DMS 273 (cell line): ENCODE measurements at regions not wholly inside any gene's neighbourhood (a gene's known extent, or its start where the extent isn't known, plus 50 kb on each side); places are given as distances from the start of the nearest gene placed in this dataset.

Source experiments
- DNase-seq: peaks from one replicate; lab custom pipeline; 2025; ENCODE audit not compliant: unreplicated experiment; lab: John Stamatoyannopoulos, UW

DNA sequence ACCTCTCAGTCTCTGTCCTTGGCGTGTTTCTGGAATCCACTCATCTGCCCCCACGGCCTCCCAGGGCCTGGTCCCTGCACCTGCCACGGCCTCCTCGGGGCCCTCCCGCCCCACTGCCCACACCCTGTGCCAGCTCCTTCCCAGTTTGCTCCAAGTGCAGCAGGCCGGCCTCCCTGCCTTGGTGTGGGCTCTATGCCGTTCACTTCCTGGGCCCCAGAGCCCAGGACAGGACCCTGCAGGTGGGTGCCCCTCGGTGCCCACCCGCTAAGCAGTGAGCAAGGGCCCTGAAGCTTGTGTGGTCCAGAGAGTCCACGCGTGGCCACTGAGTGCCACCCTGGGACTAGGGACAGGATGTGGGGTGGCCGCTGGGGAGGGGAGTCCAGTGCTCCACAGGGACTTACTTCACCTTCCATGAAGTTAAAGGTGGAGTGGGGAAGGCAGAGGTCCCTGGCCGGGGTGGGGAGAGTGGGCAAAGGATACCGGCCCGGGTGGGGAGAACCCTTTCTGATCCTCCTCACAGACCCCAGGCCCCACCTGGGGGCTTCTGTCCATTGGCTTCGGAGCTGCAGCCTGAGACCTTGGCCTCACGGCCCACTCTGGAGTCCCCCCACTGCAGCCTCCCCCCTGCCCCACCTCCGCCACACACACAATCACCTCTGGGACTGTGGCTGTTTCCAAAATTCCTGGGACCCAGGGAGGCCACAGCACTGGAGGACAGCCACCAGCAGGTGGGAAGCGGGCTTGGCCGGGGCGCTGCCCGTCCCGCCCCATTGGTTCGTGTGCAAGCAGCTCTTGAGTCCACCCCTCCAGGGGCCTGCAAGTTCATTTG lies 60.0 kb upstream of the NKX1-1 start:
- no peak for DNase-seq

DNA sequence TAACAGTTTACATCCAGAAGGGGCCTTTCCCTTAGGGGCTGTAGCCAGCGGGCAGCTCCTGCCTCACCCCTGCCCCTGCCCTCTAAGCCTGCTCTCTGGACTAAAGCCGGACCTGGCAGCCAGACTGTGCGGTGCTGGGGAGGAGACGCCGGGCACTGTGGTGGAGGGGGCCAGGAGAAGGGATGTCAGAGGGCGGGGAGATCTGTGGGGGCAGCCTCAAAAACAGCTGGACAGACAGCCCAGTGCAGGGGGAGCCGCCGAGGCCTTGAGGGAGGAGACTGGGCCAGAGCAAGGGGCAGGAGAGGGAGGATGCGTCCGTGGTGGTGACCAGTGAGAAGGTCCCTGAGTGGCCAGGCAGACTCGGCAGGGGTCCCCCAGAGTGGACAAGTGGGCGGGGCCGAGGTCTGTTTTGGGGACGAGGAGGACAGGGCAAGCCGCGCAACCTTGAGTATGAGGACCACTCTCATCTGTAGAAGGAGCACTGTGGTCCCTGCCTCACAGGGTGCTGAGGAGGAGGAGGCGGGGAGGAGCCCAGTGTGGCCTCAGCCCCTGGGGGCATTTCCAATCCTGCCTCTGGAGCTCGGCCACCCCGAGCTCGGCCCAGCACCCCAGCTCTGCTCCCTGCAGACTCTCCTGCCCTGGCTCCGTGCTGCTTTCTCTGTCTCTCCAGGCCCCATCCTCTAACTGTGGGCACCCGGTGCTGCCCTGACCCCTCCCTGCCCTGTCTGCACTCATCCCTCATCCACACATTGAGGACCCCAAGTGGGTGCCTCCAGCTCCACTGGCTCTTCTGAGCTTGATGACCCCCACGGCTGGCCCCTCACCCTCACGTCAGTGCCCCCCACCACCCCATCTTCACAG lies 59.2 kb upstream of the NKX1-1 start:
- no peak for DNase-seq

DNA sequence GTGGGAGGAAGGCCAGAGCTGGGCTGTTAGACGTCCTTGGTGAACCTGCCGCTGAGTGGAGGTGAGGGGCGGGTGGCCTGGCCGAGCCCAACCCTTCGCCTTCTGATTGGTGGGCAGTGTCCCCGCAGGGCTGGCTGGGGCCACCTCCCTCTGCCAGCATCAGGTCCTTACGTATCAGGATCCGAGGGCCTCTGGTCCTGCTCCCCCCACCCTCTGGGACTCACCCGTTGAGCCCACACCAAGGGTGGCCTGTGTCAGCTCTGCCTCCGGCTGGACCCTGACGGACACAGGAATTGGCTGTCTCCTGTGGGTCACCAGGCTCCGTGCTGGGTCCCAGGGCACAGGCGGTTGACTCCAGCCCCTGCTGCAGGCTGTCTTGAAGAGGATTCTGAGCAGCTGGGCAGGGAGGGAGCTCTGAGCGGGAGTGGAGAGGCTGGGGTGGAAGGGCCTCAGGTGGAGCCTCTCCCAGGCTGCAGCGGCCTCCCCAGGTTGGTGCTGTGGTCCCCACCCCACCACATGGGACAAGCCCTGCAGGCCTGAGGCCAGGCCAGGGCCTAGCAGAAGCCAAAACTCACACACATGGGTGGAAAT lies 58.4 kb upstream of the NKX1-1 start:
- no peak for DNase-seq

DNA sequence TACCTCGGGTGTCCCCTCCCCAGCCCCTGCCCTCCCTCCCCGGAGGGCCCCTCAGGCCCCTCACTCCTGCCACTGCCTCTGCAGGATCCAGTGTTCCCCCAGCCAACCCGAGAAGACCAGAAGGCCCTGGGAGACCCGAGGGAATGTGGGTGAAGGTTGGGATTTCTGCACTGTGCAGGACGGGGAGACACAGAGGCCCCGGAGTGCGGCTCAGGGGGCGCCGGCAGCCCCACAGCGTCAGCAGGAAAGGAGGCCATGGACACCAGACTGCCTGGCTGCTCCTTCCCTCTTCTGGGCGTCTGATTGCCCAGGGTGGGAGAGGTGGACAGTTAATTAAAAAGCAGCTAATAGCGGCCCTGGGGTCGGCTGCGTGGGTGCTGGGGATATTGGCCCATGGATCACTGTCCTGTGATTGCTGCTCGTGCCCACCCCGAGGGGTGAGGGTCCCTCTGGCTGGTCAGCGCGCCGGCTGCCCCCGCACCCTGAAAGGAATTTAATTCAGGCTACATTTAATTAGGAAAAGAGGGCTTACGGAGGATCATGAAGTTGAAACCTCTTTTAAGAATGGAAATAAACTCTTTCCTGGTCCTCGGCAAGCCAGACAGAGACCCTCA lies 57.8 kb upstream of the NKX1-1 start:
- no peak for DNase-seq

DNA sequence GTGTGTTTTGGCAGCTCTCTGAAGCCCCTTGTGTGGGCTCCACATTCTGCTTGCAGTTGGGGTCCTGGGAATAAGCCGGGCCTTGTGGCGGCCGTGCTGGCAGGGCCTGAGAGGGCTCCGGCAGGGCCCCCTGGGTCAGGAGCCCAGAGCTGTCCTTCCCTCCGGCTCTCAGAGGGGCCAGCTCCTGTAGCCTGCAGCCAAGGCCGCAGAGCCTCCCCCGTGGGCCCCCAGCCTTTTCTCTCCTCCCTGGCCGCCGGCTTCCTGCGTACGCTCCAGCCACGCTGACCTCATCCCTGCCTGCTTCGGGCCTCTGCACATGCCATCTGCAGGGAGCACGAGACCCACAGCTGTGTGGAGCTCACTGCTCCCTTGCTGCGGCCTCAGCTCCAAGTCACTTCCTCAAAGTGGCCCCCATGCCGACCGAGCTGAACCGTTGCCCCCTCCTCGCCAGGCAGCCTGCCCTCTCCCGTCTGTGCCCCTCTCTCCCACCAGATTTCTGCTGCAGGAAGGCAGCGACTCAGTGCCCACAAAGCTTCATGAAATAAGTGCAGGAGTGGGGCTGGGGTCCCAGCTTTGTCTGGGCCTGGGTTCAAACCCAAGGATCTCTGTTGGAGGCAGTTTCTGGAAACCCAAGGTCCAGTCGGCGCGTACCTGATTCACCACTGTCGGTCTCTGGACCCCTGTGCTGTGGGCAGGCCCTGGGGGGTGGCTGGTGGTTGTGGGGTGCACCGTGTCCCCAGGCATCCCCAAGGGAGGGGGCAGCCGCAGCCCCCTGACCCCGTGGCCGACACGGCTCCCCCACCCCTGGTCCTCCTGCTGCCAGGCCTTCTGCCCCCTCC lies 57.1 kb upstream of the NKX1-1 start:
- DNase-seq = no peak

DNA sequence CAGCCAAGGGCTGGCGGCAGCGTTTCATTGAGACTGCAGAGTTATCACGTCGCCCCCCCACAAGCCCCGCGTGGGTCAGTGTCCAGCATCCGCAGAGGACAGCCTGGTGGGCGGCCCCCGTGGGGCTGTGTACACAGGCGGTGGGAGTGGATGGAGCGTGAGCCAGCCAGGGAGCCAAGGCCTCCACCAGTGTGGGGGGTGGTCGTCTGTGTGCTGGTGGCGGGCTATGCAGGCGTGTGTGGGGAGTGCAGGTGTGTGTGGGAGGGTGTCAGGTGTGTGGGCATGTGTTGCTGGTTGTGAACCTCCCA lies 56.5 kb upstream of the NKX1-1 start:
- no peak for DNase-seq

DNA sequence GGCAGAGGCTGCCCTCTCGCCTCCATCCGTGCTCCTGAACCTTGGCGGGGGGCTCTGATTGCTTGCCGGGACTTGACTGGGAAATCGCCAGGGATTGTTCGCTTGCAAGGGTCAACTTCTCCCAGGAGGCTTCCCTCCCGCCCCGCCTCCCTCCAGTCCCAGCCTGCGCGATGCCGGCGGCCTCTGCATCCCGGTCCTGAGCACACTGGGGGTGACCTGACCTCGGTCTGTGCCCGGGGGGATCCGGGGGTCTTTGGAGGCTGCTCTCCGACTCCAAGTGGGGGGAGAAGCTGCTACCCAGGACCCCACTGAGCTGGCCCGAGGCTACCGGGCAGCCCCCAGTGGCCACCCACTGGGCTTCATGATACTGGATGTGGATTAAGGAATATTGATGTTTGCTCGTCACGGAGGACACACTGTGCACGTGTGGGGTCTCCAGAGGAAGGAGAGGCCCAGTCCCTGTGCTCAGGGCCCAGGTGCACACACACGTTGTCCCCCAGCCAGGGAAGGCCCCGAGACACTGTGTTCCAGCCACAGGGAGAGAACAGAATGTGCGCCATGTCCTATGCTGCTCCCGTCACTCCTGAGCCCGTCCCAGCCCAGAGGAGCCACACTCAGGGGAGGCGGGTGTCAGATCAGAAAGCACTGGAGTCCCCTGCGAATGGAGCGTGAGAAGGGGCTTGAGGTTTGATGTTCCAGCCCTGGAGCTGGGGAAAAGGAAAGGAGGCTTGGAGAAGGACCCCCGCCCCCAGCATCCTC lies 55.9 kb upstream of the NKX1-1 start:
- DNase-seq = no peak

DNA sequence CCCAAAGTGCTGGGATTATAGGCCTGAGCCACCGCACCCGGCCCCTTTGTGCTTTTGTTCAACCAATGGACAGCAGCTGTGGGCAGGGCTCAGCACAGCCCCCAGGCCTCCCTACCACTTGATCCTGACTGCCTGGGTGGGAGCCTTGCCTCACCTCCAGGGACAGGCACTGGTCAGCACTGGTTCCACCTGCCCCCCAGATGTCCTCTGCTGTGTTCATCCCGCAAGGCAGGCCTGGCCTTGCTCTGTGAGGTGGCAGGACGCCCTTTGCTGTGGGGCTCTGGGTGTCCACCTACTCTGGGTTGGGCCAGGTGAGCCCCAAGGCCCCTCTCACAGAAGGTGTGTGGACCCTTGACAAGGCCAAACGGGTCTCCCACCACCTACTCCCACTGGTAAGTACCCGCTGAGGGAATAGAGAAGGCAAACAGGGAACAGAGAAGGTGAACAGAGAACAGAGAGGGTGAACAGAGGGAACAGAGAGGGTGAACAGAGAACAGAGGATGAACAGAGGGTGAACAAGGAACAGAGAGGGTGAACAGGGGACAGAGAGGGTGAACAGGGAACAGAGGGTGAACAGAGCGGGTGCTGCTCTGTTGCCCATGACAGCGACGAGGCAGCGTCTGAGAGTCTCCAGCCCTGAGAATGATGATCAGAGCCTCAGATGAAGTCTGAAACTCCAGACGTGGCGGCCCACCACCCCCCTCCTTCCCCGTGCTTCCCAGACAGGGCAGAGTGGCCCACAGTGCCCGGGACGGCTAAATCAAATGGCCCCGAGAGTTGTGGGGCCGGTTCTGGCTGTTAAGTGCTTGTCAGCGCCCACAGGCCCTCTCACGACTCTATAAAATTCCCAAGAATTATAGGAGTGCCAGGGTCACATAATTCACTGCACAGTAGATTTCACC lies 55.0 kb upstream of the NKX1-1 start:
- no peak for DNase-seq

DNA sequence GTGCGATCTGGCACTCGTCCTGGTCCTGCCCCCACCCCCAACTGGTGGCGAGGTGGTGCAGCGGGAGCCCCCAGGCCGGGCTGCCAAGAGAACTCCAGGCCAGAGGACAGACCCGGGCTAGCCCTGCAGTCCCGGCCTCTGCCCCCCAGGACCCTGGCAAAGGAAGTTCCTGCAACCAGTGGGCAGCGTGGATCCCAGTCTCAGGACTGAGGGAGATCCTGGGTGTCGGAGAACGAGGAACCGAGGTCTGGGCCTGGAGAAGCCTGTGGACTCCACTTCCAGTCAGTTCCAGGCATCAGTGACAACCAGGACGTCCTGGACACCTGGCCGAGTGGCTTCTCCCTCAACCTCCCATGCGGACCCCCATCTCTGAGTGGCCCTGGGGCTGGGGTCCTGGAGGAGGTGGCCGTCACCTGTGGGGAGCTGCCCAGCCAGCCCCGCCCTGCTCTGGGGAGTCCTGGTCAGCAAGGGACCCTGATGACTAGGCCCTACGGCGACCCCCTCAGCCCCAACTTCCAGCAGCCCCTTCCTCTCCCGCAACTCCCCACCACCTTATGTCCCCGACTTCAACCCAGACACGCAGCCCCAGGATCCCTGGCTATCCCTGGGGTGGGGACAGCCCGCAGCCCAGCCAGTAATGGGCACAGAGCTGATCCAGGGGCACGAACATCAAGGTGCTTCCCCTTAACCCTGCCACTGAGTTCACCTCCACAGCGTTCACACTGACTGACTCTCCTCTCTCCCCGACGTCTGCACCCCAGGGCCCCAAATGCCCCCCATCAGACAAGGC lies 53.7 kb upstream of the NKX1-1 start:
- DNase-seq = no peak

DNA sequence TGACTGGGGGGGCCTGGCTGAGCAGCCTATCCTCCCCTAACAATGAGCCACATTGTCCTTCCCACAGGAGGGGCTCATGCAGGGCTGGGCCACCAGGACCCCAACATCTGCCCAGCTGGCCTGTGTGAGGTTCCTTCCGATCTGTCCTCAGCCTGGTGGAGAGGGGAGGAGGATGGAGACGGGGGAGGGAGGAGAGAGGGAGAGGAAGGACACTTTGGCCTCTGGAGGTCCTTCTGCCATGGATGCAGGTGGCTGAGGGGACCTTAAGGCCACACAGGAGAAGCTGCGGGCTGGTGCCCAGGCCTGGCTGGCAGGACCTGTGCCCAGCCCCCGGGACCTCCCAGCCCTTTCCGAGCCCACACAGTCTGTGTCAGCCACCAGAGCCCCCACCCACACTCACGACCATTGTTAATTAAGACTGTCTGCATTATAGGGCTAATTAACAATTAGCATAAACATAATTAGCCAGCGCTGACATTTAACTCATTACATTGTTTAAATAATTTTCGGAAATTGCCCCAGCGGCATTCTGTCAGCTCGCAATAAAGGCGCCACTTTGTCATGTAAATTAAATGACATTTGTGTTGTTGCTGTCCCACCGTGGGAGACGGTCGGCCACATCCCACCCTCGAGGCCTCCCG lies 53.0 kb upstream of the NKX1-1 start:
- no peak for DNase-seq

DNA sequence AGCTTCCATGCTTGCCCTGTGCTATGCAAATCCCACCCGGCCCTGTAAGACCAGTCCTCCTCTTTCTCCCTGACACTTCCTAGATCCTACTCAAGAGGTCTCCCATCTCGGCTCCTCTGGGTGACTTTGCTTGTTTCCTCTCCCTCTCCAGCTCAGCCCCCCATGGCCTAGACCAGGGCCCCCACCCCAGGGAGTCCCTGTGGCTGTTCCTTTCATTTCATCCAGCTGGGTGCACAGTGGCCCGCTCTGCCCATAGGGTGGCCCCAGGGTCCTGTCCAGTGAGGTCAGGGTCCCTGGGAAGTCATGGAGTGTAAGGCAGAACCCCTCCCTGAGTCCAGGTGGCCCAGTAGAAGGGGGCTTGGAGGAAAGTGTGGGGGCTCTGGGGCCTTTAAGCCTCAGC lies 52.3 kb upstream of the NKX1-1 start:
- no peak for DNase-seq
